Trophoblast cell (in vitro differentiated cells and primary cell): ENCODE measurements at regions not wholly inside any gene's neighbourhood (a gene's known extent, or its start where the extent isn't known, plus 50 kb on each side); places are given as distances from the start of the nearest gene placed in this dataset.

ENCODE experiments used
- DNase-seq, 2 donors: peaks; one replicate each; pipeline ENCODE4 v3.0.0-alpha.2; 2016
- H2AFZ ChIP-seq: 2 replicates; pipeline ENCODE4 v1.6.1; 2013; ENCODE audit warnings: low read length, moderate library complexity, mild to moderate bottlenecking; ENCODE audit not compliant: insufficient read depth, poor library complexity
- H2AK5ac ChIP-seq: 2 replicates; pipeline ENCODE4 v1.6.1; 2013; ENCODE audit warnings: mild to moderate bottlenecking, low read length
- H2BK120ac ChIP-seq: 2 replicates; pipeline ENCODE4 v1.6.1; 2013; ENCODE audit warnings: low read length, mild to moderate bottlenecking, moderate library complexity; ENCODE audit not compliant: insufficient read depth, poor library complexity
- H2BK12ac ChIP-seq: 2 replicates; pipeline ENCODE4 v1.6.1; 2013; ENCODE audit warnings: mild to moderate bottlenecking, low read length, moderate library complexity
- H2BK5ac ChIP-seq: 2 replicates; pipeline ENCODE4 v1.6.1; 2013; ENCODE audit warnings: low read length, low read depth, moderate library complexity, mild to moderate bottlenecking; ENCODE audit not compliant: poor library complexity
- H3K14ac ChIP-seq: 2 replicates; pipeline ENCODE4 v1.6.1; 2013; ENCODE audit warnings: mild to moderate bottlenecking, low read length
- H3K18ac ChIP-seq: 2 replicates; pipeline ENCODE4 v1.6.1; 2013; ENCODE audit warnings: mild to moderate bottlenecking, low read length
- H3K23ac ChIP-seq: 2 replicates; pipeline ENCODE4 v1.6.1; 2013; ENCODE audit warnings: low read length
- H3K27ac ChIP-seq: 2 replicates; pipeline ENCODE4 v1.5.1; 2013; ENCODE audit warnings: low read depth, mild to moderate bottlenecking, inconsistent platforms, low read length, moderate library complexity
- H3K27me3 ChIP-seq: 2 replicates; pipeline ENCODE4 v1.6.1; 2013; ENCODE audit warnings: inconsistent platforms, mild to moderate bottlenecking, low read length, moderate library complexity; ENCODE audit not compliant: insufficient read depth
- H3K36me3 ChIP-seq, 2 experiments: 1 replicate in 1 of 2; 2 replicates in 1 of 2; pipeline ENCODE4 v1.6.1; 2013; ENCODE audit warnings: low read length in 2 of 2, mild to moderate bottlenecking in 2 of 2, moderate library complexity in 1 of 2; ENCODE audit not compliant: insufficient read depth in 2 of 2, control insufficient read depth in 1 of 2
- H3K4ac ChIP-seq: 2 replicates; pipeline ENCODE4 v1.6.1; 2013; ENCODE audit warnings: low read depth, mild to moderate bottlenecking, low read length, moderate library complexity
- H3K4me1 ChIP-seq, 2 experiments: 1 replicate in 1 of 2; 2 replicates in 1 of 2; pipeline ENCODE4 v1.6.1; 2013; ENCODE audit warnings: low read length in 2 of 2, mild to moderate bottlenecking in 2 of 2, moderate library complexity in 1 of 2; ENCODE audit not compliant: insufficient read depth in 2 of 2, control insufficient read depth in 1 of 2
- H3K4me2 ChIP-seq: 2 replicates; pipeline ENCODE4 v1.6.1; 2013; ENCODE audit warnings: inconsistent platforms, mild to moderate bottlenecking, low read length, moderate library complexity
- H3K4me3 ChIP-seq: 2 replicates; pipeline ENCODE4 v1.5.1; 2013; ENCODE audit warnings: mild to moderate bottlenecking, low read depth, low read length, inconsistent platforms
- H3K79me1 ChIP-seq: one replicate; pipeline ENCODE4 v1.6.1; 2013; ENCODE audit warnings: low read length
- H3K79me2 ChIP-seq: 2 replicates; pipeline ENCODE4 v1.6.1; 2013; ENCODE audit warnings: low read length, mild to moderate bottlenecking; ENCODE audit not compliant: control insufficient read depth, insufficient read depth, poor library complexity
- H3K9ac ChIP-seq: 2 replicates; pipeline ENCODE4 v1.6.1; 2013; ENCODE audit warnings: mild to moderate bottlenecking, low read length
- H3K9me3 ChIP-seq: 2 replicates; pipeline ENCODE4 v1.6.1; 2013; ENCODE audit warnings: low read depth, mild to moderate bottlenecking, control low read depth, inconsistent platforms, low read length; ENCODE audit not compliant: insufficient read depth
- H4K12ac ChIP-seq: 2 replicates; pipeline ENCODE4 v1.6.1; 2013; ENCODE audit warnings: low read depth, mild to moderate bottlenecking, low read length, moderate library complexity
- H4K8ac ChIP-seq: 2 replicates; pipeline ENCODE4 v1.6.1; 2013; ENCODE audit warnings: low read depth, mild to moderate bottlenecking, low read length, moderate library complexity
- H4K91ac ChIP-seq: one replicate; pipeline ENCODE4 v1.6.1; 2013; ENCODE audit warnings: low read depth, mild to moderate bottlenecking, low read length, moderate library complexity
- WGBS: extraction: QIAGEN DNeasy Blood & Tissue Kit; methylation state at CpG from one replicate; pipeline ENCODE4 v1.1.7; 2013; ENCODE audit warnings: missing lambda C conversion rate; ENCODE audit not compliant: insufficient read length, insufficient coverage; ENCODE audit errors: extremely low coverage; 5-methylcytosine and 5-hydroxymethylcytosine counted together

GRCh38 chr1:184310157-184310819 lies 76.5 kb upstream of the C1orf21 start:
- Histone ChIP-seq H3K9ac (no peak overlapping the region), H4K12ac (no peak overlapping the region), H3K4me1 (no peaks in the 10 kb centered on the region), H3K14ac (no peak overlapping the region), H4K8ac (no peak overlapping the region), H3K36me3 (no peaks in the 10 kb centered on the region), H3K27ac (no peak overlapping the region), H3K23ac (no peak overlapping the region), H3K27me3 (no peaks in the 10 kb centered on the region), H2AFZ (no peak overlapping the region), H4K91ac (no peak overlapping the region), H3K18ac (no peak overlapping the region), H3K79me1 (no peaks in the 10 kb centered on the region), H3K4me3 (no peak overlapping the region), H2BK5ac (no peak overlapping the region), H3K9me3 (no peaks in the 10 kb centered on the region), H3K4ac (no peak overlapping the region), H2BK12ac (no peak overlapping the region), H2AK5ac (no peak overlapping the region), H2BK120ac (no peak overlapping the region), H3K79me2 (no peaks in the 10 kb centered on the region), H3K4me2 (no peak overlapping the region)
- no CpG with 5 or more reads among the region's 1 CpG for WGBS
- no peak for DNase-seq

- WGBS, result no CpG with 5 or more reads among the region's 2 CpGs
- DNase-seq, result no peak
- H4K8ac ChIP-seq, result no peak overlapping the region
- no peak overlapping the region for H3K9ac ChIP-seq
- H3K27ac ChIP-seq, result no peak overlapping the region
- H4K12ac ChIP-seq, result no peak overlapping the region
- no peak overlapping the region for H2BK120ac ChIP-seq
- H3K4me1 ChIP-seq, result no peaks in the 10 kb centered on the region
- no peaks in the 10 kb centered on the region for H3K36me3 ChIP-seq
- H3K18ac ChIP-seq, result no peak overlapping the region
- no peaks in the 10 kb centered on the region for H3K79me1 ChIP-seq
- no peak overlapping the region for H2BK5ac ChIP-seq
- no peaks in the 10 kb centered on the region for H3K79me2 ChIP-seq
- no peak overlapping the region for H3K4me2 ChIP-seq
- H3K9me3 ChIP-seq, result no peaks in the 10 kb centered on the region
- no peak overlapping the region for H2AK5ac ChIP-seq
- no peak overlapping the region for H3K4me3 ChIP-seq
- no peak overlapping the region for H3K23ac ChIP-seq
- H3K27me3 ChIP-seq, result no peaks in the 10 kb centered on the region
- H4K91ac ChIP-seq, result no peak overlapping the region
- no peak overlapping the region for H2AFZ ChIP-seq
- H3K4ac ChIP-seq, result no peak overlapping the region
- H3K14ac ChIP-seq, result no peak overlapping the region
- H2BK12ac ChIP-seq, result no peak overlapping the region
These were observed 75.2 kb upstream of the C1orf21 start for GRCh38 chr1:184311580-184311979.

- Histone ChIP-seq H3K9me3 (no peaks in the 10 kb centered on the region), H4K8ac (no peak overlapping the region), H2BK12ac (no peak overlapping the region), H2AK5ac (no peak overlapping the region), H2BK120ac (no peak overlapping the region), H4K91ac (no peak overlapping the region), H3K4ac (no peak overlapping the region), H4K12ac (no peak overlapping the region), H3K23ac (no peak overlapping the region), H2BK5ac (no peak overlapping the region), H3K36me3 (no peaks in the 10 kb centered on the region), H3K14ac (no peak overlapping the region), H3K27me3 (no peaks in the 10 kb centered on the region), H3K79me1 (no peaks in the 10 kb centered on the region), H3K79me2 (no peaks in the 10 kb centered on the region), H3K4me2 (no peak overlapping the region), H2AFZ (no peak overlapping the region), H3K18ac (no peak overlapping the region), H3K4me1 (no peaks in the 10 kb centered on the region), H3K9ac (no peak overlapping the region), H3K4me3 (no peak overlapping the region), H3K27ac (no peak overlapping the region)
- WGBS, result no CpG with 5 or more reads among the region's 2 CpGs
- peak; percentile 23 to 82 for DNase-seq
These were observed 71.6 kb upstream of the C1orf21 start for GRCh38 chr1:184315254-184315653.

GRCh38 chr1:184319879-184320278 lies 67.0 kb upstream of the C1orf21 start:
- Histone ChIP-seq H3K23ac (no peak overlapping the region), H4K8ac (no peak overlapping the region), H3K27ac (no peak overlapping the region), H3K14ac (no peak overlapping the region), H3K4ac (no peak overlapping the region), H3K18ac (no peak overlapping the region), H3K4me3 (no peak overlapping the region), H3K9ac (no peak overlapping the region), H4K12ac (no peak overlapping the region), H3K4me1 (no peaks in the 10 kb centered on the region), H2AK5ac (no peak overlapping the region), H3K4me2 (no peak overlapping the region), H2BK120ac (no peak overlapping the region), H2BK12ac (no peak overlapping the region), H4K91ac (no peak overlapping the region), H3K79me1 (no peaks in the 10 kb centered on the region), H3K27me3 (no peaks in the 10 kb centered on the region), H2BK5ac (no peak overlapping the region), H3K36me3 (no peaks in the 10 kb centered on the region), H3K79me2 (no peaks in the 10 kb centered on the region), H3K9me3 (no peaks in the 10 kb centered on the region), H2AFZ (no peak overlapping the region)
- no CpG with 5 or more reads among the region's 3 CpGs for WGBS
- no peak for DNase-seq
